ENCODE measurements at regions not wholly inside any gene's neighbourhood (a gene's known extent, or its start where the extent isn't known, plus 50 kb on each side); places are given as distances from the start of the nearest gene placed in this dataset.

DNA sequence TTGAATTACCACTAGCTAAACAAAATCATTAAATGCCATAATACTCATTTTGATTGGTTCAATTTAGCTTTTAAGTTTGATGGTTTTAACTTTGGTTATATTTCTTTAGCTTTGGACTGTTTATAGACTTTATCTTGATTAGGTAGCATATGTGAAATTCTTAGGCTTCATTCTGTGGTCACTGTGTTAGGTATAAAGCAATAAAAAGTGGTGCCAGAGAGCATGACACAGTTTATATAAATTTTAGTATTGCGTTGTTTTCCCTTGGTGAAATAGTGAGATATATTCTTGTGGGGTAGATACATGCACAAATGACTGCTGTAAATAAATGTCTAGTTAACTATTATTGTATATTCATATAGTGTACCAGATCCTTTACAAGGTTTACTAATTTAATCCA is 474.2 kb upstream of the GRID2 start:
- H3K4me3 ChIP-seq (ENCODE audit: control insufficient read depth, low read depth, low read length): no peak overlapping the region
- DNase-seq (ENCODE audit: low read depth): no peak
- no peak for TF ChIP-seq CTCF (IDR thresholded peaks at IDR 0.05; ENCODE audit: control insufficient read depth, insufficient read depth, low read depth, low read length, missing control alignments)

DNA sequence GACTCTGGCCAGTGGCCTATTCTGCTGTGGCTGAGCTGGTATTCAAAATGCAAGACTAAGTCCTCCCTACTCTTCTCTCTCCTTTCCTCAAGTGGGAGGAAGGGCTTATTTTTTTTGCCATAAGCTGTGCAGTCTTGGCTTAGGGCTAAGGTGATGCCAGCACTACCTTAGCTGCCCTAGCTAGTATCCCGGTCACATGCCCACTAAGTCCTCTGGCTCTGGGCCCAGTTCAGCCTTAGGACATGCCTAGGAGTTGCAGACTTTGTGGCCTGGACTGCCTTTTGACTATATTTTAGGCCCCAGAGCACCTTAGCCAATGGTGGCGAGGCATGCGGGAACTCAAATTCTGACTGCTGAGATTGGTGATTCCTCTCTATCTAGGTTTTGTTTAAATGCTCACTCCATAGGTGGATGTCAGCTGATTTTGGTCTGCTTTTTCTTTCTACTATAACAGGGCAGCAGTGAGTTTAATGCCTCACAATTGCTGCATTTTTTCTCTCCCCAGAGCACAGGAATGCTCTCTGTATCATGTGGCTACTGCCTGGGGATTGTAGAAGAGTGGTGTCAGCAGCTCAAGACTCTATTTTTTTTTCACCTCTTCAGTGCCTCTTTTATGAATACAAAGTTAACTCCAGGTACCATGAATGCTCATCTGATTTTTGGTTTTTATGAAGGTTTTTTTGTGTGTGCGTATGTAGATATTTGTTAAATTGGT is 472.9 kb upstream of the GRID2 start:
- TF ChIP-seq CTCF (IDR thresholded peaks at IDR 0.05; ENCODE audit: control insufficient read depth, insufficient read depth, low read depth, low read length, missing control alignments): no peak
- no peak overlapping the region for H3K4me3 ChIP-seq (ENCODE audit: control insufficient read depth, low read depth, low read length)
- DNase-seq (ENCODE audit: low read depth): no peak

- DNase-seq (ENCODE audit: low read depth): no peak
- no peak for TF ChIP-seq CTCF (IDR thresholded peaks at IDR 0.05; ENCODE audit: control insufficient read depth, insufficient read depth, low read depth, low read length, missing control alignments)
- H3K4me3 ChIP-seq (ENCODE audit: control insufficient read depth, low read depth, low read length): no peak overlapping the region
These were observed 466.1 kb upstream of the GRID2 start for GRCh38 chr4:91837608-91838029.

DNA sequence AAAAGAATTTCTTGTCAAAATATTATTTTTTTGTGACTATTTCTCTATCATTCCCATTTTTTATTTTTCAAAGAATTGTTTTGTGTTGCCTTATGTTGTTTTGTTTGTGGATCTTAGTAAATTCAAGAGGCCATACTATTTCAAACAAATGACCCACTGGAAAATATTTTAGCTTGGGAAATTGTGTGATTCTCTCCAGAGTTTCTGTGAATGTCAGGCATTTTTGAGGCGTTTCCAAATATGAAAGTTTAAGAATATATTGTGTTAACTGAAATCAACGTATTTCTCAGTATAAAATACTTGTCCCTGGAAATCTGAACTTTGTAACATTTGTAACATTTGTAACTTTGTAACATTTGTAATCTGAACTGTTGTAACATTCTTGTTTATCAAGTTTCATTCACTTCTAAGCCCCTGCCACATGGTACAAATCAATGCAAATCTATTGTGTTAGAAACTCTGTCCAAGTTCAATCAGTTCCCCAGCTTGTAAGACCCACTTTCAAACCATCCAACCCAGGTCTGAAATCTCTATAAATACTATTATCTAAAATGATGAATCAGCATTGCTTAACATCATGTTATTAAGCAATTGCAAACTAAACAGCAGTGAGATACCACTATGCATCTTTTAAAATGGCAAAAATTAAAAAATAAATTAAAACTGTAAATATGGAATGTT is 465.4 kb upstream of the GRID2 start:
- DNase-seq (ENCODE audit: low read depth): no peak
- no peak for TF ChIP-seq CTCF (IDR thresholded peaks at IDR 0.05; ENCODE audit: control insufficient read depth, insufficient read depth, low read depth, low read length, missing control alignments)
- H3K4me3 ChIP-seq (ENCODE audit: control insufficient read depth, low read depth, low read length): no peak overlapping the region

DNA sequence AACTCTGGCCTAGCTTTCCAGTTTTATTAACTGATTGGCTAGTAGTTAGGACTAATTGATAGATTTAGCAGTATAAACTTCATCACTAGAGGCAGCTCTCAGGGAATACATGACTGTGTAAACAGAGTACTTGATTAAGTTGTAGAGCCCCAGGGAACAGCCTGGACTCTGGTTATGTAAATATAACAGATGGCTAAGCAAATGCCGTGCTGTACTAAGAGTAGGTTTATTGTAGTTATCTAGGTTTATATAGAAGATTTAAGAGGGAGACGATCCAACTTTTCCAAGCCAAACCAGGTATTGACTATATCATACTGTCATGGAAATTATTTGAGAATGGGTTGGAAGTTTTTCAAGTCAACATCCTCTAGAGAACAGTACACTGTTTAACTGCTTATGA is 463.4 kb upstream of the GRID2 start:
- DNase-seq (ENCODE audit: low read depth): no peak
- H3K4me3 ChIP-seq (ENCODE audit: control insufficient read depth, low read depth, low read length): no peak overlapping the region
- TF ChIP-seq CTCF (IDR thresholded peaks at IDR 0.05; ENCODE audit: control insufficient read depth, insufficient read depth, low read depth, low read length, missing control alignments): no peak

DNA sequence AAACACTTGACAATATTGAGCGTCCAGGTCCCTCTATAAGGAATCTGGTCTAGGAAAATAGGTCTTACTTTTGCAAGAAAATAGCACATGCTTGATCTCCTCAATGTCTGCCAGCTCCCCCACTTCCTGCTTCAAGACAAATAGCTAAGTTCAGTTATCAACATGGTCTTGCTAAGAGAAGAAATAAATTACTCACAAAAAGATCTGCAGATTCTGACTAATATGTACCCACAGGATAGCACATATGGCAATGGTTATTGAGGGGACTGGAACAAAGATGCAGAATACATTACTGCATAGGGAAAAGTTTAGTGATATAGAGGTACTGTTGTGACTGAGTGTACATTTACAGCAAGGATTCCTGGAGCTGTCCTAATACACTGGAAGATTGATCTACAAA is 457.5 kb upstream of the GRID2 start:
- no peak for DNase-seq (ENCODE audit: low read depth)
- no peak overlapping the region for H3K4me3 ChIP-seq (ENCODE audit: control insufficient read depth, low read depth, low read length)
- no peak for TF ChIP-seq CTCF (IDR thresholded peaks at IDR 0.05; ENCODE audit: control insufficient read depth, insufficient read depth, low read depth, low read length, missing control alignments)
